ENCODE measurements at regions not wholly inside any gene's neighbourhood (a gene's known extent, or its start where the extent isn't known, plus 50 kb on each side); places are given as distances from the start of the nearest gene placed in this dataset.

- POLR2A ChIA-PET = no interaction called here
- no peaks in the 10 kb centered on the region for H3K4me1 ChIP-seq (ENCODE audit: control insufficient read depth, insufficient read depth, low read length)
- CTCF ChIA-PET = no interaction called here
- no peak overlapping the region for H3K27ac ChIP-seq (ENCODE audit: low read length)
- H3K36me3 ChIP-seq (ENCODE audit: control insufficient read depth, insufficient read depth, low read length) = no peaks in the 10 kb centered on the region
- BruUV-seq (replicated peaks) = no TSS peak
- ATAC-seq (no peak), DNase-seq (ENCODE audit: low read depth, low spot score) (no peak)
- intact Hi-C loops (cut with micrococcal nuclease; ENCODE audit: unreplicated experiment) = no loop called here
- H3K4me3 ChIP-seq (ENCODE audit: low read depth in 2 of 2, low read length in 2 of 2) = no peak overlapping the region
- no peaks in the 10 kb centered on the region for H3K27me3 ChIP-seq (ENCODE audit: control insufficient read depth, insufficient read depth, low read length)
- H3K9me3 ChIP-seq (ENCODE audit: control insufficient read depth, insufficient read depth, low read depth, low read length) = no peaks in the 10 kb centered on the region
- TF ChIP-seq SIN3A (IDR thresholded peaks at IDR 0.05; ENCODE audit: borderline replicate concordance, insufficient read depth, low read depth, low read length) (no peak), POLR2AphosphoS5 (IDR thresholded peaks at IDR 0.05; ENCODE audit: low read depth, low read length) (no peak), TCF7L2 (IDR thresholded peaks at IDR 0.05; ENCODE audit: low read depth, low read length) (no peak)
- TF ChIP-seq, protein P1, sequence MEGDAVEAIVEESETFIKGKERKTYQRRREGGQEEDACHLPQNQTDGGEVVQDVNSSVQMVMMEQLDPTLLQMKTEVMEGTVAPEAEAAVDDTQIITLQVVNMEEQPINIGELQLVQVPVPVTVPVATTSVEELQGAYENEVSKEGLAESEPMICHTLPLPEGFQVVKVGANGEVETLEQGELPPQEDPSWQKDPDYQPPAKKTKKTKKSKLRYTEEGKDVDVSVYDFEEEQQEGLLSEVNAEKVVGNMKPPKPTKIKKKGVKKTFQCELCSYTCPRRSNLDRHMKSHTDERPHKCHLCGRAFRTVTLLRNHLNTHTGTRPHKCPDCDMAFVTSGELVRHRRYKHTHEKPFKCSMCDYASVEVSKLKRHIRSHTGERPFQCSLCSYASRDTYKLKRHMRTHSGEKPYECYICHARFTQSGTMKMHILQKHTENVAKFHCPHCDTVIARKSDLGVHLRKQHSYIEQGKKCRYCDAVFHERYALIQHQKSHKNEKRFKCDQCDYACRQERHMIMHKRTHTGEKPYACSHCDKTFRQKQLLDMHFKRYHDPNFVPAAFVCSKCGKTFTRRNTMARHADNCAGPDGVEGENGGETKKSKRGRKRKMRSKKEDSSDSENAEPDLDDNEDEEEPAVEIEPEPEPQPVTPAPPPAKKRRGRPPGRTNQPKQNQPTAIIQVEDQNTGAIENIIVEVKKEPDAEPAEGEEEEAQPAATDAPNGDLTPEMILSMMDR (IDR thresholded peaks at IDR 0.05) = no peak
- TF ChIP-seq, protein P2, sequence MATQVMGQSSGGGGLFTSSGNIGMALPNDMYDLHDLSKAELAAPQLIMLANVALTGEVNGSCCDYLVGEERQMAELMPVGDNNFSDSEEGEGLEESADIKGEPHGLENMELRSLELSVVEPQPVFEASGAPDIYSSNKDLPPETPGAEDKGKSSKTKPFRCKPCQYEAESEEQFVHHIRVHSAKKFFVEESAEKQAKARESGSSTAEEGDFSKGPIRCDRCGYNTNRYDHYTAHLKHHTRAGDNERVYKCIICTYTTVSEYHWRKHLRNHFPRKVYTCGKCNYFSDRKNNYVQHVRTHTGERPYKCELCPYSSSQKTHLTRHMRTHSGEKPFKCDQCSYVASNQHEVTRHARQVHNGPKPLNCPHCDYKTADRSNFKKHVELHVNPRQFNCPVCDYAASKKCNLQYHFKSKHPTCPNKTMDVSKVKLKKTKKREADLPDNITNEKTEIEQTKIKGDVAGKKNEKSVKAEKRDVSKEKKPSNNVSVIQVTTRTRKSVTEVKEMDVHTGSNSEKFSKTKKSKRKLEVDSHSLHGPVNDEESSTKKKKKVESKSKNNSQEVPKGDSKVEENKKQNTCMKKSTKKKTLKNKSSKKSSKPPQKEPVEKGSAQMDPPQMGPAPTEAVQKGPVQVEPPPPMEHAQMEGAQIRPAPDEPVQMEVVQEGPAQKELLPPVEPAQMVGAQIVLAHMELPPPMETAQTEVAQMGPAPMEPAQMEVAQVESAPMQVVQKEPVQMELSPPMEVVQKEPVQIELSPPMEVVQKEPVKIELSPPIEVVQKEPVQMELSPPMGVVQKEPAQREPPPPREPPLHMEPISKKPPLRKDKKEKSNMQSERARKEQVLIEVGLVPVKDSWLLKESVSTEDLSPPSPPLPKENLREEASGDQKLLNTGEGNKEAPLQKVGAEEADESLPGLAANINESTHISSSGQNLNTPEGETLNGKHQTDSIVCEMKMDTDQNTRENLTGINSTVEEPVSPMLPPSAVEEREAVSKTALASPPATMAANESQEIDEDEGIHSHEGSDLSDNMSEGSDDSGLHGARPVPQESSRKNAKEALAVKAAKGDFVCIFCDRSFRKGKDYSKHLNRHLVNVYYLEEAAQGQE (IDR thresholded peaks at IDR 0.05; ENCODE audit: insufficient read depth in 1 of 2, low read depth in 2 of 2, low read length in 1 of 2) = no peak
- in situ Hi-C loops (cut with HindIII; ENCODE audit: low pct_unique_long_range_greater_than_20kb, low sequenced_read_pairs) = no loop called here
Observed at GRCh38 chr1:239587066-239587465, 200.7 kb downstream of the CHRM3 start.

DNA sequence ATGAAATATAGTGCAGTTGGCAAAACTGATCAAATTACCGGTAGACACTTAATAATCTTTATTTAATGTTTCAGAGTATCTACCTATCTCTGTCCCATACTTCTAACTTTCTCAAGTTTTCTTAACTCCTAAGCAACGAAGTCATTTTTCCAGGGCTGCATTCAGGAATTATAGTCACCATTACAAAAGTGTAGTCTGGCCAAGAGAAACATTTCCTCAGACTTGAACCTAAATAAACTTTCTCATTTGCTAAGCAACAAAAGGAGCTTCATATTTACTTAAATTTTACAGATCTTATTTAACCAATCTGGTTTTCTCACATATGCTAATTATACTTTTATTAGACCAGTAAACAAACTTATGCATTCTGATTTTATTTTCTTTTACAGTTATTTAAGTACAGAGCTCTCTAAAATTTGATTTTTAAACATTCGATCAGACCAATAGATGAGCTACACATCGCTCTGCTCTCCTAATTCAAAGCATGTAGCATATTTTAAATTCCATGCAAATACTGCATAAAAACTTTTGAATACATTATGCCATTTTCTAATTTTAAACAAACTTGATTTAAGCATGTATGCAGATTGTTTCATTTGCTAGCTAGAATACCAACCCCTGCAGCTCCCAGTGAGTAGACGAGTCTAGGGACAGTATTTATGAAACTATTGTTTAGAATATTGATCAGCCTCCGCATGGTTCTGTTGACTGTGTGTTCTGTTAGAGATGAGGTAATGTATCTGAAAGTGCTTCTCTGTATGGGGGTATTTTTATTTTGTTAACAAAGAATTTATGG is 201.4 kb downstream of the CHRM3 start:
- in situ Hi-C loops (cut with HindIII; ENCODE audit: low pct_unique_long_range_greater_than_20kb, low sequenced_read_pairs) = no loop called here

More for the DNA sequence above, 201.4 kb downstream of the CHRM3 start:
- Histone ChIP-seq H3K27me3 (ENCODE audit: control insufficient read depth, insufficient read depth, low read length) (no peaks in the 10 kb centered on the region), H3K4me1 (ENCODE audit: control insufficient read depth, insufficient read depth, low read length) (no peaks in the 10 kb centered on the region), H3K9me3 (ENCODE audit: control insufficient read depth, insufficient read depth, low read depth, low read length) (no peaks in the 10 kb centered on the region), H3K27ac (ENCODE audit: low read length) (no peak overlapping the region), H3K4me3 (ENCODE audit: low read depth in 2 of 2, low read length in 2 of 2) (no peak overlapping the region), H3K36me3 (ENCODE audit: control insufficient read depth, insufficient read depth, low read length) (no peaks in the 10 kb centered on the region)
- no peak for ATAC-seq
- TF ChIP-seq POLR2AphosphoS5 (IDR thresholded peaks at IDR 0.05; ENCODE audit: low read depth, low read length) (no peak), SIN3A (IDR thresholded peaks at IDR 0.05; ENCODE audit: borderline replicate concordance, insufficient read depth, low read depth, low read length) (no peak), TCF7L2 (IDR thresholded peaks at IDR 0.05; ENCODE audit: low read depth, low read length) (no peak)
- TF ChIP-seq, protein P2 (IDR thresholded peaks at IDR 0.05; ENCODE audit: insufficient read depth in 1 of 2, low read depth in 2 of 2, low read length in 1 of 2) = no peak
- TF ChIP-seq, protein P1 (IDR thresholded peaks at IDR 0.05) = no peak
- ChIA-PET CTCF (no interaction called here), POLR2A (no interaction called here)
- DNase-seq (ENCODE audit: low read depth, low spot score) = no peak
- BruUV-seq (replicated peaks) = no TSS peak
- intact Hi-C loops (cut with micrococcal nuclease; ENCODE audit: unreplicated experiment) = no loop called here
